Ascending aorta (tissue), 2 donors: ENCODE measurements at regions not wholly inside any gene's neighbourhood (a gene's known extent, or its start where the extent isn't known, plus 50 kb on each side); places are given as distances from the start of the nearest gene placed in this dataset.

Source experiments
- DNase-seq, 2 donors: peaks; one replicate each; pipeline ENCODE4 v3.0.0-alpha.2; 2019; ENCODE audit warnings: low spot score in 2 of 2
- H3K27ac ChIP-seq, 2 donors: fragments of 200-600 bp; sonication (generic); one replicate each; pipeline ENCODE4 v1.5.1; 2016 to 2017; ENCODE audit warnings: mild to moderate bottlenecking in 1 of 2
- H3K27me3 ChIP-seq: fragments of 200-600 bp; sonication (generic); one replicate; pipeline ENCODE4 v1.5.1; 2017
- H3K36me3 ChIP-seq, 2 donors: fragments of 200-600 bp; sonication (generic); one replicate each; pipeline ENCODE4 v1.5.1; 2016
- H3K4me1 ChIP-seq, 2 donors: fragments of 200-600 bp; sonication (generic); one replicate each; pipeline ENCODE4 v1.5.1; 2016 to 2017; ENCODE audit warnings: mild to moderate bottlenecking in 1 of 2
- H3K4me3 ChIP-seq, 2 donors: fragments of 200-600 bp; sonication (generic); one replicate each; pipeline ENCODE4 v1.5.1; 2016 to 2017; ENCODE audit warnings: mild to moderate bottlenecking in 1 of 2
- H3K9me3 ChIP-seq, 2 donors: fragments of 200-600 bp; sonication (generic); one replicate each; pipeline ENCODE4 v1.5.1; 2016
- CTCF ChIP-seq, 3 experiments: fragments of 200-600 bp in 2 of 3; fragments of 450-650 bp in 1 of 3; sonication (generic) in 2 of 3; IDR thresholded peaks; one replicate each; pipeline ENCODE4 v1.5.1; 2016 to 2019; ENCODE audit warnings: antibody characterized with exemption in 3 of 3, mild to moderate bottlenecking in 1 of 3, moderate library complexity in 1 of 3
- intact Hi-C: fragments of 100-400 bp; cut with DNase I; formaldehyde crosslinking; loops from one replicate; pipeline ENCODE4 v1.15.1; 2023

GRCh38 chr20:39568109-39568508, 606.0 kb downstream of the DHX35 start:
- intact Hi-C loops = no loop called here
- TF ChIP-seq CTCF (IDR thresholded peaks at IDR 0.05) = no peak

GRCh38 chr20:39563349-39563748, 601.2 kb downstream of the DHX35 start:
- TF ChIP-seq CTCF (IDR thresholded peaks at IDR 0.05) = no peak
- Histone ChIP-seq H3K36me3 (no peaks in the 10 kb centered on the region), H3K27ac (no peak overlapping the region), H3K9me3 (no peaks in the 10 kb centered on the region), H3K4me1 (no peaks in the 10 kb centered on the region), H3K27me3 (no peaks in the 10 kb centered on the region), H3K4me3 (no peak overlapping the region)
- intact Hi-C loops = no loop called here
- DNase-seq = no peak

More at GRCh38 chr20:39568109-39568508, 606.0 kb downstream of the DHX35 start:
- no peaks in the 10 kb centered on the region for H3K36me3 ChIP-seq
- no peak for DNase-seq
- H3K4me3 ChIP-seq = no peak overlapping the region
- no peak overlapping the region for H3K27ac ChIP-seq
- H3K9me3 ChIP-seq = no peaks in the 10 kb centered on the region
- H3K27me3 ChIP-seq = no peaks in the 10 kb centered on the region
- H3K4me1 ChIP-seq = no peaks in the 10 kb centered on the region

- Histone ChIP-seq H3K4me1 (no peaks in the 10 kb centered on the region), H3K4me3 (no peak overlapping the region), H3K27ac (no peak overlapping the region), H3K9me3 (no peaks in the 10 kb centered on the region), H3K27me3 (no peaks in the 10 kb centered on the region), H3K36me3 (no peaks in the 10 kb centered on the region)
- DNase-seq = no peak
- TF ChIP-seq CTCF (IDR thresholded peaks at IDR 0.05) = no peak
- intact Hi-C loops = no loop called here
Observed at GRCh38 chr20:39554341-39554740, 592.2 kb downstream of the DHX35 start.

- no peak overlapping the region for H3K27ac ChIP-seq
- TF ChIP-seq CTCF (IDR thresholded peaks at IDR 0.05) = no peak
- intact Hi-C loops = no loop called here
- H3K27me3 ChIP-seq = no peaks in the 10 kb centered on the region
- H3K36me3 ChIP-seq = no peaks in the 10 kb centered on the region
- no peaks in the 10 kb centered on the region for H3K4me1 ChIP-seq
- no peak for DNase-seq
- no peak overlapping the region for H3K4me3 ChIP-seq
- H3K9me3 ChIP-seq = no peaks in the 10 kb centered on the region
Observed at GRCh38 chr20:39553120-39553519, 591.0 kb downstream of the DHX35 start.

GRCh38 chr20:39549733-39550132, 587.6 kb downstream of the DHX35 start:
- intact Hi-C loops = no loop called here
- H3K4me1 ChIP-seq = no peaks in the 10 kb centered on the region
- no peak overlapping the region for H3K27ac ChIP-seq
- no peak overlapping the region for H3K4me3 ChIP-seq
- DNase-seq = no peak
- H3K36me3 ChIP-seq = no peaks in the 10 kb centered on the region
- no peaks in the 10 kb centered on the region for H3K9me3 ChIP-seq
- no peaks in the 10 kb centered on the region for H3K27me3 ChIP-seq
- TF ChIP-seq CTCF (IDR thresholded peaks at IDR 0.05) = no peak
